ENCODE measurements at regions not wholly inside any gene's neighbourhood (a gene's known extent, or its start where the extent isn't known, plus 50 kb on each side); places are given as distances from the start of the nearest gene placed in this dataset.

DNA sequence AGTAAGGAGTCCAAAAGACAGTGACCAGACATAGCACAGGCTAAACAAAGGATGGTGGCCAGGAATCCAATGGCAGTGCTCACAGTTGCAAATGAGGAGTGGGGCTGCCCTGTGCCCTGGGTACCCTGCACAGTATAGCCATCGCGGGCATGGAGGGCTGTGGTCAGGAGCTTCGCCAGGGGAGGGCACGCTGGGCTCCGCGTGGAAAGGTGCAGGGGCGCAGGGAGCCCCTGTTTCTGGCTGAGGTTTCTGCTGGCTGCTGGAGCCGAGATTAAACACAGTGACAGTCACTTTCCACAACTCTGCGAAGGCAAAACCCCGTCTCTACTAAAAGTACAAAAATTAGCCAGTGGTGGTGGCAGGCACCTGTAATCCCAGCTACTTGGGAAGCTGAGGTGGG is 194.7 kb downstream of the GALR1 start:
- TF ChIP-seq, protein P1, sequence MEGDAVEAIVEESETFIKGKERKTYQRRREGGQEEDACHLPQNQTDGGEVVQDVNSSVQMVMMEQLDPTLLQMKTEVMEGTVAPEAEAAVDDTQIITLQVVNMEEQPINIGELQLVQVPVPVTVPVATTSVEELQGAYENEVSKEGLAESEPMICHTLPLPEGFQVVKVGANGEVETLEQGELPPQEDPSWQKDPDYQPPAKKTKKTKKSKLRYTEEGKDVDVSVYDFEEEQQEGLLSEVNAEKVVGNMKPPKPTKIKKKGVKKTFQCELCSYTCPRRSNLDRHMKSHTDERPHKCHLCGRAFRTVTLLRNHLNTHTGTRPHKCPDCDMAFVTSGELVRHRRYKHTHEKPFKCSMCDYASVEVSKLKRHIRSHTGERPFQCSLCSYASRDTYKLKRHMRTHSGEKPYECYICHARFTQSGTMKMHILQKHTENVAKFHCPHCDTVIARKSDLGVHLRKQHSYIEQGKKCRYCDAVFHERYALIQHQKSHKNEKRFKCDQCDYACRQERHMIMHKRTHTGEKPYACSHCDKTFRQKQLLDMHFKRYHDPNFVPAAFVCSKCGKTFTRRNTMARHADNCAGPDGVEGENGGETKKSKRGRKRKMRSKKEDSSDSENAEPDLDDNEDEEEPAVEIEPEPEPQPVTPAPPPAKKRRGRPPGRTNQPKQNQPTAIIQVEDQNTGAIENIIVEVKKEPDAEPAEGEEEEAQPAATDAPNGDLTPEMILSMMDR (IDR thresholded peaks at IDR 0.05 in 8 of 11, conservative IDR thresholded peaks at IDR 0.05 in 3 of 11) = no peak
- TF ChIP-seq POLR2AphosphoS5 (IDR thresholded peaks at IDR 0.05) = no peak
- TF ChIP-seq POLR2A (IDR thresholded peaks at IDR 0.05) = no peak

Measured in spleen (tissue), 7 donors.